GM21717 (cell line): ENCODE measurements at regions not wholly inside any gene's neighbourhood (a gene's known extent, or its start where the extent isn't known, plus 50 kb on each side); places are given as distances from the start of the nearest gene placed in this dataset.
"Not testable (repeated sequence)": the region's sequence is repeated elsewhere in the genome, so short reads cannot be mapped to it uniquely, and the experiment has no call there.

Experiments used
- ATAC-seq: cut with Tn5 transposase; IDR thresholded peaks from one replicate; pipeline ENCODE4 v1.9.1; 2021; ENCODE audit warnings: mild to moderate bottlenecking, moderate library complexity; ENCODE audit not compliant: unreplicated experiment

DNA sequence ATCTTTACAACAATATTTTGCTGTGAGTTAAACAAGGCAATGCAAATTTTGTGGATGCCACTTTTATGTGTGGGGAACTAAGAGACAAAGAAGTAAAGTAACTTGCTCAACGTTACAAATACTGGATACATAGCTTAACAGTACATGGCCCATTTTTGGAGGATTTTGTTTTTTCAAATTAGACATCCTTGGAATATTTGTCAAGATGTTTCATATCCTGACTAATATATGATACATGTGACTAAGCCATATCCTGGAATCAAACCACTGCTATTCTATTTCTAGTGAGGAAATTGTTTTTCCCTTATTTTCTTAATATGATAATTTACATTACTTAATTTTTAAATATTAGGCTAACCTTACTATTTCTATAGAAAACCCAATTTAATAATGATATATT is 529.8 kb downstream of the DMRTA1 start:
- ATAC-seq = no peak

DNA sequence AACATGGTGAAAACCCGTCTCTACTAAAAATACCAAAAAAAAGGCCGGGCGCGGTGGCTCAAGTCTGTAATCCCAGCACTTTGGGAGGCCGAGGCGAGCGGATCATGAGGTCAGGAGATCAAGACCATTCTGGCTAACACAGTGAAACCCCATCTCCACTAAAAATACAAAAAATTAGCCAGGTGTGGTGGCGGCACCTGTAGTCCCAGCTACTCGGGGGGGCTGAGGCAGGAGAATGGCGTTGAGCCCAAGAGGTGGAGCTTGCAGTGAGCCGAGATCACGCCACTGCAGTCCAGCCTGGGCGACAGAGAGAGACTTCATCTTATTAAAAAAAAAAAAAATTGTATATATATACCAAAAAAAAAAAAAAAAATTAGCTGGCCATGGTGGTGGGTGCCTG is 533.8 kb downstream of the DMRTA1 start:
- not testable (repeated sequence) for ATAC-seq

DNA sequence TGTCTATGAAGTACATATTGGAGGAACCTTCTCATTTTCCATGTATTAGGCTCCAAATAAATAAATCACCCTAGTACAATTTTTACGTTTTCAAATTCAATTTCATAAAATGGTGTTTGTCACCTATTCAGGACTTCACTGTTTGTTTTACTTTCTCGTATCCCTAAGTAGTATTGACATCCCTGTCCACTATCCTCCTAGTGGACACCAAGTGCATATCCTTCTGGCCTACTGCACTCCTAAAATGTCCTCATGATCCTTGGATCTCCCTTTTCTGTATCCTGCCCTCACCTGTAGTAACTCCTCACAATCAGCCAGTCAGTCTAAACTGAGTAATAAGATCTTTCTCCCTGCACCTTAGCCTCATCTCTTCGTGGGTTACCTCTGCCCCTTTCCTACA is 539.9 kb downstream of the DMRTA1 start:
- no peak for ATAC-seq

DNA sequence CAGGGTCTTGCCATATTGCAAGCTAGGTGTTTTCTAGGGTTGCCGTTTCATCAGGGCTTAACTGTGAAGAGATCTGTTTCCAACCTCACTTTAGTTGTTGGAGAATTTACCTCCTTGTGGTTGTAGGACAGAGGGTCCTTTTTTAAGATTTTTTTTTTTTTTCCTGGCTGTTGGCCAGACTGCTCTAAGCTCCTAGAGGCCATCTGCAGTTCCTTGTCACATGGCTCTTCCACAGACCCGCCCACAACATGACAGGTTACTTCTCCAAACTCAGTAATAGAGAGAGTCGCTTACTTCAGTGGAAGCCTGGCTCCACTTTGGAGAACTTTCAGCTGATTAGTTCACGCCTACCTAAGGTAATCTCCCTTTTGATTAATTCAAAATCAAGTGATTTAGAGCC is 543.7 kb downstream of the DMRTA1 start:
- ATAC-seq = no peak

DNA sequence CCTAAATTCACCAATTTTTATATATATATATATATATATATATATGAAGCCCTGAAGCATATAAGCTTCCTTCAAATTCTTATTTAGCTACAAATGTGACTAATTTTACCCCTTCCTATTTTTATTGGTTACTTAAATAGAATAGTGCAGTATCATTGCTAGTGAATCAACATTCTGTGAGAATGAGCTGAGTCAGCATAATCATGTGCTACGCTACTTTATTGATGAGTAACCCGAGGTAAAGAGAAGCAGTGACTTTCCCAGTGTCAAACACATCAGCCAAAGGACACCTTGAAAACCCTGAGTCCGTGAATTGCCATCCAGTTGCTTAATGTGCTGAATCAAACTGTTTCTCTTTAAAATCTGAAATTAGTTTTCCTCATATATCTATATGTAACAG is 546.2 kb downstream of the DMRTA1 start:
- no peak for ATAC-seq

DNA sequence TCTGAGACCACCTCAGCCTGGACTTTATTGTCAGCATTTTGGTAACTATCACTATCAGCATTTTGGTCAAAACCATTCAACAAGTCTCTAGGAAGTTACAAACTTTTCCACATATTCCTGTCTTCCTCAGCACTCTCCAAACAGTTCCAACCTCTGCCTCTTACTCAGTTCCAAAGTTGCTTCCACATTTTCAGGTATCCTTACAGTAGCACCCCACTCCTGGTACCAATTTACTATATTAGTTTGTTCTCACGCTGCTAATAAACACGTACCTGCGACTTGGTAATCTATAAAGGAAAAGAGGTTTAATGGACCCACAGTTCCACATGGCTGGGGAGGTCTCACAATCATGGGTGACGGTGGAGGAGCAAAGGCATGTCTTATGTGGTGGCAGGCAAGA is 551.3 kb downstream of the DMRTA1 start:
- no peak for ATAC-seq

DNA sequence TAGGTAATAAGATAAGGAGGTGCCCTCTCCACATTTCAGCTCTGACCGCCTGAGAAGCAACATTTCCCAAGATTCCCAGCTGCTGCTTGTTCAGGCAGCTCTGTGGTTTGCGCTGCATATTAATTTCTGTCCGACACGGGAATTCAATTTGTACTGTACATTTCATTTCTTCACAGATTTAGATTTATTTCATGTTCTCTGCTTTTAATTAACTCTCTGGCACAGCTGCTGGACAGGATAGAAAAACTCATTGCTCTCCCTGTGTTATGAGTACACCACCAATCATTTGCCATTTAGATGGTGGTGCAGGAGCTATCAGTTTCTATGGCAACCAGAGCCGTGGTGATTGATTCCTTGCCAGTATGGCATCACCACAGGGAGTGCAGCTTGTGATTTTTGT is 558.5 kb downstream of the DMRTA1 start:
- no peak for ATAC-seq

DNA sequence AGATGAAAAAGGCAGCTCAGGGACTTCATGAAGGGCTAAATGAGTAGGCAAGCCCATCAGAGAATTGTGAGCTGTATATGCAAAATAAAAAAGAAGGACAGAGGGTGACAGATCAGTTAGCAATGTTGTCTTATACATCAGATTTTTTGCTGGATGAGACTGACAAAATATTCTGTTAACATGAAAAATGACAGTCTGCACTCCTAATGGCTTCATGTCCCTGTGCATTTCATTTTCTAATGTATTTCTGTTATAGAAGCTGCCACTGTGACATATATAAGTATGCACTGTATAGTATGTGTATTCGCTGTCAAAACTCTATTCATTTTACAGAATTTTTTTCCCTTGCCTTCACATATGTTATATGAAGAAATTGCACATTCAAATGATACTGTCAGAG is 559.5 kb downstream of the DMRTA1 start:
- ATAC-seq = no peak

DNA sequence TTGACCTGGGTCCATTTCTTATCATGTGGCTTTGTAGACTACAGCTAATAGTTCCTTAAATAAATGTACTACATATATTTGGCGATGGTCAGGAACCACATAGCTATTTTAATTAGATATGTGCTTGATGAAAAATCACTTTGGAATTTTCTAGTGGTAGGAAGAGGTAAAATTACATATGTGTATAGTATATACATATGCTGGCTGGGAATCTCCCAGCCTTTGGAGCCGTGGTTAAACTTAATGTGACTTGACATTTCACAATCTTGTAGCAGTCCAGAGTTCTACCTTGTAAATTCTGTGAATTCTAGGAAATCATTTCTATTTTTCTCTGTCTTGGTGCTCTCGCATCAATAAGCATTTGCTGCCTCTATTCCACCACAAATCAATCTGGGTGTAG is 565.0 kb downstream of the DMRTA1 start:
- no peak for ATAC-seq

DNA sequence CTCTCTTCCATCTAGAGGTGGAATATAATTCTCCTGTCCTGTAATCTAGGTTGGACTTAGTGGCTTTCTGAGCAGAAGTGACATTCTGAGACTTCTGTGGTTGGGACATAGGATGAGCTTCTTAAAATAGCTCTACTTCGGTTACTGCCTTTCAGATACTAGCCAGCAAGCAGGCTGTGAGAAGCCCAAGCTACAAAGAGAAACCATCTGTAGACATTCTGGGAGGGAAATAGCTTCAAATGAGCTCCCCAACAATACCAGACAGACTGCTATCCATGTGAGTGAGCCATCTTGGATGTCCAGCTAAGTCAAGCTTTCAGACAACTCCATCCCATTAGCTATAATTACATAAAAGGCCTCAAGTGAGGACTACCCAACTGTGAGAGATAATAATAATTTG is 568.9 kb downstream of the DMRTA1 start:
- no peak for ATAC-seq

DNA sequence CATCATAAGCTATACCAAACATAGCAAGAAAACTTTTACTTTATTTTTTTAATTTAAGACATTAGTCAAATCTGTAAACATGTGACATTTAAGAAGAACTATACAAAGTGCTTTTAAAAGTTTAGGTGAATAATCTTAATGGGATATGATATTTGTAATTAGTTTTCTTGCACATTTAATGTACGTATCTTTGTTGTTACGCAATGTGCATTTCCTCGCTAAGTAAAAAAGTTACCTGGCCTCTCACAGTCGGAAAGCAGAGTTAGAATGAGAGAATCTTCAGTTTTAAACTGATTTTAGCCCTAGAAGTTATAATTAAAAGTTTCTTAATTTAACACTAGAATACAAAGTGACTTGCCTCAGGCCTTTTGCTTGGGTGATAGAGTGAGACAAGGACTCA is 589.8 kb downstream of the DMRTA1 start:
- ATAC-seq = no peak

DNA sequence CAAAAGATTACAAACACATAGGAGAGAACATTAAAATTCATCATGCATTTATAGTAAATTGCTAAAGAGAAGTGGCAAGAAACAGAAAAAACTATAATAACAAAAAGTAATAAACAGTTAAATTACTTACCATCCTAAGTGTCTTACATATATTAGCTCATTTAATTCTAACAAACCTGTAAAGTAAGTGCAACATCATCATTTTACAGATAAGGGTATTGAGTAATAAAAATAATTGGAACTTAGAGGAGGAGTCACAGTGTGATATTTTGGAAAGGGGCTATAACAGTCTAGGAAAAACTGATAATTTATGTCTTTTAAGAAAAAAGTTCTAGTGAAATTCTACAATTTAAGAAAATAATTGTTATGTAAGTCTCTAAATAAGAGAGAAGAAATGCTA is 592.8 kb downstream of the DMRTA1 start:
- no peak for ATAC-seq

DNA sequence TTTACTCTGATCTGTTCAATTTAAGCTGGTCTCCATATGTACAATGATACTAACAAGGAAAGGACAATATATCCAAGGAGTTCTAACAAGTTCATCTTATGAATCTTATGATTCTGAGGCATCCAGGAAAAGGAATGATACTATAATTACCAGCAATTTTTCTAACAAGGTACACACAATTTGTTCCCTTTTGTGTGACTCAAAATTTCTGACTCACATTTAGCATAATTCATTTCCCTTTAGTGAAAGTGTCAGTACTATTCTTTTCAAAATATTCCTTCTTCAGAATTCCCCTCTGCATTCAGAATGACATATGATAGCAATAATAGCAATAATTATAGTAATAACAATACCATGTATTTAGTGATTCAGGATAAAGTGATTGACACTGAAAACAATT is 594.8 kb downstream of the DMRTA1 start:
- no peak for ATAC-seq

DNA sequence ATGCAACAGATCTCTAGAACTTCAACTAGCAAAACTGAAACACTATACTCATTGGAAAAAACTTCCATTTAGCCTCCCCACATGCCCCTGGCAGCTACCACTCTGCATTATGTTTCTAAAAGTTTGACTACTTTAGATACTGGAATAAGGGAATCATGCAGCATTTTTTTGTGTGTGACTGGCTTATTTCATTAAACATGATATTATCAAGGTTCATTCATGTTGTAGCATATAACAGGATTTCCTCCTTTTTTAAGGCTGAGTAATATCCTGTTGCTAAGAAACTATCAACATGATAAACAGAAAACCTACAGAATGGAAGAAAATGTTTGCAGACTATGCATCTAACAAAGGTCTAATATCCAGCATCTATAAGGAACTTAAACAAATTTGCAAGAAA is 597.9 kb downstream of the DMRTA1 start:
- no peak for ATAC-seq

DNA sequence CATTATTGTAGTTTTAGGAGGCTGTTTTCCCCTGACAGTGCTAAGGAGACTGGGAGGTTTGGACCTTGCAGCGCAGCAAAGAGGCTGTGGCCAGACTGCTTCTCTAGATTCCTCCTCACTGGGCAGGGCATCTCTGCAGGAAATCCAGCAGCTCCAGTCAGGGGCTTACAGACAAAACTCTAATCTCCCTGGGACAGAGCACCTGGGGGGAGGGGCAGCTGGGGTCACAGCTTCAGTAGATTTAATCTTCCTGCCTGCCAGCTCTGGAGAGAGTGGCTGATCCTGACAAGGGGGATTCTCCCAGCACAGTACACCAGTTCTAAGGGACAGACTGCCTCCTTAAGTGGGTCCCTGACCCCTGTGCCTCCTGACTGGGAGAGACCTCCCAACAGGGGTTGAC is 599.4 kb downstream of the DMRTA1 start:
- not testable (repeated sequence) for ATAC-seq

DNA sequence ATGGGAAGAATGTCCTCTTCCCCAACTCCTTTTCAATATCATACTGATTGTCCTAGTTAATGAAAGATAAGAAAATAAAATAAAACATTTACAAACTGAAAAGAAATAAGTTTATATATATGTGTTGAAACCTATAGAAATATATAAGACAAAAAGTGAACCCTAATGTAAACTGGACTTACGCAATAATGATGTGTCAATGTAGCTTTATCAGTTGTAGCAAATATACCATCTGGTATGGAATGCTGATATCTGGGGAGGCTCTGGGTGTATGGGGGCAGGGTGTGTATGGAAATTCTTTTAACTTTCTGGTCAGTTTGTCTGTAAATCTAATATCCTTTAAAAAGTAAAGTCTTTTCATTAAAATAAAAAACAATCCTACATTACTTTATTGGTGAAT is 603.9 kb downstream of the DMRTA1 start:
- ATAC-seq = no peak

DNA sequence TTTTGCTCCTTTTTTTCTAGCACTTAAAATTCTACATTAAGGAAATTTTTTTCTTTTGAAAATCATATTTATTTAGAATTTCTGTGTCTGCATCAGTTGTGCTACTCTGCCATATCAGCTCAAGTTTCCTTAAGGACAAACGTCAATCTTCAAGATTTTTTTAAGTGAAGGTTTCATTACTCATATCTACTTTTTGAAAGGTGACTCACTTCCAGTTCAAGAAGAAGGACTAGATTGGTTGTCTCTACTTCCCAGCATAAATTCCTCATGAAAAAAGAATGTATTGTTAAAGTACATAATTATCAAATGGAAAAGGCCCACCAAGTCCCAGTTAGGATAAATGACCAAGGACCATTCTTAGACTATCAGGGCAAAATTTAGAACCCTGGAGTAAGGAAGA is 626.5 kb downstream of the DMRTA1 start:
- no peak for ATAC-seq

DNA sequence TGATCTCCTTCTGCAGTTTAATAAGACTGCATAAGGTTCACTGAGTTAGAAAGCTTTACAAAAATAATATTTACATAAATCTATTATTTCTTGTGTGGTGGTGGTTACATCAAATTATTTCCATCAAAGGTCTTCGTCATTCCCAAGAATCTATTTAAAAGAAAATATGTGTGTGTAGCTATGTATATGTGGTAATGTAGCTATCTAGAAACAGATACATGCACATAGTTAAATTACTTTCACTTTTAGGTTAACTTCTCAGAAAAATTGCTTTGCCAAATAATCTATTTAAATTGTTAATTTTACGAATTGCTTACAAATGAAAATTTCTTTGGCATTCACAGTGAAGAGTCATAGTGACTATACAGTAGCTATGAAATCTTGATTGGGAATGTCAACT is 633.2 kb downstream of the DMRTA1 start:
- no peak for ATAC-seq

DNA sequence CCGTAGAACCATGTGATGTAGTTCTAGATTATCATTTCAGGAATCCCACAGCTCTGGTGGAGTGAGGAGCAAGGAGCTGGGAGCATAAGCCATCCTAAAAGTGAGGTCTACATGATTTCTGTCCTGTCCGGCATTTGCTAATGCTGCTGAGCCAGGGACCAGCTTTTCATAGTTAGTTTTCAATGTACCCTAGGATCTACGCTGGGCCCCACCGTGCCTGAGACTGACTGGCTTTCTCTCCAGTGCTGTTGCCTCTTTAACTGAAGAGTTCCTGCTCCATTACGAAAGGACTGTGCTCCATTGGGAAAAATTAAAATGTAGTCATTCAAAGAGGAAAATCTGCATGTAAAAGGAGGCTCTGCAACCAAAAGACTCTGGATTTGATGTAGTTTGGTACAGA is 634.8 kb downstream of the DMRTA1 start:
- no peak for ATAC-seq

DNA sequence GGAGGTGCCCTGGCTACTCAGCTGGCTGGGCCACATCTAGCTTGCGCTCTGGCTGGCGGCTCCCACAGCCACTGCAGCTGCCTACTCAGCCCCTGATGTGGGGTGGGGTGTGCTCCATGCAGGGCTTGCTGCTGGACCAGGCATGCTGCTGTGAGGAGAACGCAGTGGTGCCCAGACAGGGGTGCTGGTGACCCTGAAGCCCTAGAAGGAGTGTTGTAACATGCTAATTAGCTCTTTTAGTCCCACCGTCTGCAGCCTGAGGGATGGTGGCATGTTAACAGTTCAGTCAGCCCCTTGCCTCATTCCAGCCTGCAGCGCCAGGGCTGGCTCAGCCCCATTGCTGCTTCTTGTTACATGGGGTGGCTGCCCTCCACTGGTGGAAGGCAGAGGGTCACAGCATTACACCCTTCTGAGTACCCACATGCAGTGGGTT is 642.3 kb downstream of the DMRTA1 start:
- ATAC-seq = no peak

DNA sequence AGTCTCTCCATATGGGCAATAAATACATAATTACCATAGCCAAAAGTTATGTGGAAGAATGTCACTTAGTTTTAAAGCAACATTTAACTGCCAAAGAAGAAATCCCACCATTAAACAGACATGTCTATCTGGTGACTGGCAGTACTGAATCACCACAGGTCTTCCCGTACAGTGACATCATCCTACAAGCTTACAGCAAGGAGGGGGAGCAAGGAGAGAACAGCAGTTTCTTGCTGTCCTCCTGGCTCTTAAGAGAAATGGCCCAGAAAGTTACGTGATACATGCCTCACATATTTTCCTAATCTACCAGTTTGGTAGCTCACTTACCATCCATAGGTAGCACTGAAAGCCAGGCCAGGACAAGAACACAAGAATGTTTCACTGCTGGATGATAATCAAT is 671.0 kb downstream of the DMRTA1 start:
- ATAC-seq = no peak

DNA sequence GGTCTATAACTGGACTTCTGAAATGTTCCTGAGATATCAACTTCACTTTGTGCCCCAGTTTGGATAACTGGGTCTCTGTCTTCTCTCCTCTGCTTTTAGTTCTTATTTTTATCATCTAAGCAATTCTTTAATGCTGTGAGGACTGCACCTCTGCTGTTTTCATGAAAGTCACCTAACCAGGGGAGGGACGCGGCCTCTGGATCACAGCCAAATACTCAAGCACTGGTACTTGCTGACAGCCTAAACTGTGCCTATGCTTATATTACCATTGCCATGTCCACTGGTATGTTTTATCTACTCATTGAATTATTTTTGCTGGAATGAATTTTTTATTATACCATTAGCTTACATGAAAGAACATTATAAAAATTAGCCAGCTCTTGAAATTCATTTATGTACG is 674.0 kb downstream of the DMRTA1 start:
- no peak for ATAC-seq

DNA sequence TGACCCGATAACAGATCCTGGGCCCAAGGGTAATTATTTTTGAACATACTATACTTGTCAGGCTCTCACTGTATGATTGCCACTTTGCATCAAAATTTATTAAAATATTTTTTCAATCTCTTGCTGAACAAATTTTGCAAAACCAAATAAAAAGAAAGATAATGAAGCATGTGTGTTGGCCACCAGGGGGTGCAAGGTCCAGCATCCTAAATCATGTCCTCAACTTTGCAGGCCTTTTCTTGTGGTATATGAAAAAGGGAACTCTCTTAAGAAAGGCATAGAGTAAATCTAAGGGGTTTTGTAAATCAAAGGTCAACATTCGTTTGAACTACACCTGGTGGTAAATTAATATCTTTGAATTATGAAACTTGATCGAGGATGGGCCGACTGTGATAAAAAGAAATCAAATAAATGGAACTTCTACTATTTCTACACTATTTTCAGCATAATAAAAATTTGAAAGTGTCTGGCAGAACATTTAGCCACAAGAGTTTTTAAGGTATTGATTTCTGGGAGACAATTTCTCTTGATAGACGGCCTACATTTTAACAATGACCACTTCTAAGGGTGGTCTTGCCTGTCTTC is 676.5 kb downstream of the DMRTA1 start:
- no peak for ATAC-seq

DNA sequence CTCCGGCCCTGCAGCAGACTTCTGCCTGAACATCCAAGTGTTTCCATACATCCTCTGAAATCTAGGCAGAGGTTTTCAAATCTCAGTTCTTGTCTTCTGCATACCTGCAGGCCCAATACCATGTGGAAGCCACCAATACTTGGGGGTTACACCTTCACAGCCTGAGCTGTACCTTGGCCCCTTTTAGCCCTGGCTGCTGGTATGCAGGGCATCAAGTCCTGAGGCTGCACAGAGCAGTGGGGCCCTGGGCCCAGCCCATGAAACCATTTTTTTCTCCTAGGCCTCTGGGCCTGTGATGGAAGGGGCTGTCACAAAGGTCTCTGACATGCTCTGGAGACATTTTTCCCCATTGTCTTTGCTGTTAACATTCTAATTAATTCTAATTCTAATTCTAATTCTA is 680.6 kb downstream of the ELAVL2 start:
- ATAC-seq = no peak
